HT-29 (cell line): ENCODE measurements at regions not wholly inside any gene's neighbourhood (a gene's known extent, or its start where the extent isn't known, plus 50 kb on each side); places are given as distances from the start of the nearest gene placed in this dataset.
"Not testable (repeated sequence)": the region's sequence is repeated elsewhere in the genome, so short reads cannot be mapped to it uniquely, and the experiment has no call there.

Experiments used
- DNase-seq: peaks from one replicate; pipeline ENCODE4 v3.0.0-alpha.2; 2015; ENCODE audit warnings: low spot score

DNA sequence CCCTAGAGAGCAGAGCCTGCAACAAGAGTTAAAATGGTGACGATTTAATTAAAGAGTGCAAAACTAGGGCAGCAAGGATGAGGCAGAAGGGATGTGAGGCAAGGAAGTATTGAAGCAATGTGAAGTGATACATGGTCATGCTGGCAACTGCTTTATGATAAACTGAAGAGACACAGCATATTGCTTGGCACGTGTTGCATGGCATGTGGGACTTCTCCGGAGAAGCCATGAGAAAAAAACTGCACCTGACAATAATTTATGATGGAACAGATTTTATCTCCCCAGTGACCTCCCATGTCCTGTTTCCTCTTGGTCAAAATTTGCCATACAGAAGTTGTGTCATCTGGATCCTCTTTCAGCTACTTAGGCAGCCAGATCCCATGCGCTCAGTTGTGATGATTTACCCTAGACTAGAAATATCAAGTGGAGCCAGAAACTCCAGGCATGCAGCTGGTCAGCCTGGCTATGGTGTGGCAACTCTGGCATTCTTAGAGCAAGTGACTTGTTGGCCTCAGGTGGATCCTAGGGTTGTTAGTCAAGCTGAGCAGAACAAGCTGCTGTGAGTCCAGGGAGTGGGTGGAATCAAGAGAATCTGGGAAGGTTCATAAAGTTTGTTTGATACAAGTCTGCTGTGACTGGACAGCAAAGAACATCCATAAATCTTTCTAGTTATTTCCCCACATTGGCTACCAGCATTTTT is 611.4 kb upstream of the USP24 start:
- no peak for DNase-seq

DNA sequence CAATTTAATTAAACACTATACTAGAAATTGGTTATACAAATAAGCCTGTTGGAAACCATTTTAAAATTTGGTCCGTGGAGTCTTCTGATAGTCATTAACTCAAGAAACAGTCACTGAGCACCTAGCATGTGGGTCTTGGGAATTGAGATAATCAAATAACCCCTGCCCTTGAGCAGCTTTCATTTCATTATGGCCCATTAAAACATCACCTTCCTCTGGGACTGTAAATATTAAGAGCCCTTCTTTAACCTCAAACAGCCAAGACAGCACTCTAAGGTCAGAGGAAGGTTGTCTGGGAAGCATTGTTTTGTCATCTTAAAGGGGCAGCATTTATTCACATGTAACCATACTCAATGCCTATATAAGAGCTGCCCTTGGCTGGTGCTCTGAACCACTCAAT is 610.3 kb upstream of the USP24 start:
- no peak for DNase-seq

DNA sequence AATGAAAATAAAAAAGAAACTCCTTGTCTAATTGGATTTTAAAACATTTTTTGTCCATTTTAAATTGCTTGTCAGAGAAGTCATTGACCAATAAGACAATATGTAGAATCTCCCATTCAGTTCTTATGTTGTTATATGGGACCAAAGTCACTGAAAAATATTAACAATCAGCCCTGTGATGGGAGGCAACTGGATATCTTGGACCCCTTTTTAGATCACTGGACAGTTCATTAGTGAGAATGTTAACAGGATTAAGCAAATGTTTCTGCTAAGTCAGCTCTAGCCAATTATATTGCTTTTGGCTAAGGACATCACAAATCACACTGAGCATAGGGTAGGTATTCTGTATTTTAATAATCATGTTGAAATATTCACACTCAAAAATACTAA is 609.1 kb upstream of the USP24 start:
- DNase-seq = no peak

DNA sequence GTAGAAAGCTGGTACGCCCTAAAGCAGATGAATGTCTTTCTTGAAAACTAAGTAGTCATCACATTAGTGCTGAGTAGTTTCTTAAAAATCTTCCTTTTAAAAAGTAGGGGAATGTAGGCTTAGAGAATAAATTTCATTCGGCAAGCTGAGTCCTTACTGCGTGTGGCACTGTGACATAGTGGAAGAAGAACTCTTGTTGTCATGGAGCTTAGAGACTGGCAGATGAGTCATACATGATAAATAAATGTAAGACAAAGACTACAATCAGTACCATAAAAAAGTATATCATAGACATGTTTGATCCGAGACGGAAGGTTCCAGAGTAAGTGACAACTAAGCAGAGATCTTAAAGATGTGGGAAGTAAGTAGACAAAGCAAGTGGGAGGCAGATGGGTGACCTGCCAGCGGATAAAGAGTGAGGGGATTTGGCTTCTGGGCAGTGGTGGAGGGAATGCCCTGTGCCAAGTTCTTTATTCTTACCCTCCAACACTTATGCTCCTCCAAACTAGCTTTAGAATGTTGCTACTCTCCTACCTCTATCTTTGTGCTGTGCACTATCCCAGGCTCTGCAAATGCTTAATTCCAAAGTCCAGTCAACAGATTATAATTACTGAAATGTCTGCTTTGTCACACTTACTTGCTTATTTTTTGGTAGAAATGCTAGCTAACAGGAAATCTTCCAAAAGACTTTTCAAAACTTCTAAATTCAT is 608.5 kb upstream of the USP24 start:
- DNase-seq = no peak

DNA sequence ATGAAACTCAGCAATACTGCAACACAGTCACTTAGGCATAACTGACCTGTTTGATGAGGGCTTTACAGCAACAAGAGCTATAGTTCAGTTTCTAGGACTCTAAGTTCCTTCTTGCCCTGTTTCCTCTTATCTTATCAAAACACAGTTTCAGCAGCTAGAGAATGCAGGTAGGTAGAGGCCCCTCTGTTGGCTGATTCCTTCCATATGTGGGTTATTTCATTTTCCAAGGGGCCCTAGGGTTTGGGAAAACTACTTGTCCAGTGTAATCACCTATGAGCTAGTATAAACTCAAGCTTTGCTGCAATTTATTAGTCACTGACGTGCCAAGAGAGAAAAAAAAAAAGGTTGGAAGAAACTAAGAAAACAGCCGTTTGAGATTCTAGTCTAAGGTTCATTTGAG is 607.7 kb upstream of the USP24 start:
- no peak for DNase-seq

DNA sequence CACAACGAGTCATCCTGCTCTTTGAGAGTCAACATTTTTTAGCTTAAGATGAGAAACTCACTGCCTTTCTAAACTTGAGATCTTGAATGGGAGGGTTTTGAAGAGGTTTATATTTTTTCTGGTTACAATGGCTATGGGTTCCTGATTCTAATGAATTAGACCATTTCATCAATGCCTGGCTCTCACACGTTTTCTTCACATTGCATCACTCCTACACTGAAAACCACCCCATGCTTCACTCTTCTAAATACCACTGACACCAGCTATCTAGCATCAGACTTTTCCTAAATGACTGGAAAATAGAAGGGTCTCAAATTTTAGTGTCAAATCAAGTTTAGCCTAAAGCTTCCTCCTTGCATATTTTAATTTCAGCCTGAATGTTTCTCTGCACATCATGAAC is 606.1 kb upstream of the USP24 start:
- no peak for DNase-seq

DNA sequence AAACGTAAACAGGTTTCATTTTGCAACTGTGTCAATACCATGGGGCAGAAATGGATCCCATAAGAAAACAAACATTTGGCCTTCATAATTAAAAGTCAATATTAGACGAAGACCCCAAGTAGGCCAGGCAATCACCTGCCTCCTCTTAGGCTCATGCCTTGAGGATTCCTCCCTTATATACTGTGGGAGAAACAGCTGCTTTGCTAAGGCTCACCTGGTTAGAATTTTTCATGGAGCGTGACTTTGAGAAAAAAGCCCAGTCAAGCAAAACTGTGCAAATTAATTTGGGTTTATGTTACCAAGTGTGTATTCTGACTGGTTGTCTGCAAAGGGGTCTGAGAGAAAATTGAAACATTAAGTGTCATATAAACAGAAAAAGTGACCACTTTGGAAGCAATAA is 605.3 kb upstream of the USP24 start:
- no peak for DNase-seq

DNA sequence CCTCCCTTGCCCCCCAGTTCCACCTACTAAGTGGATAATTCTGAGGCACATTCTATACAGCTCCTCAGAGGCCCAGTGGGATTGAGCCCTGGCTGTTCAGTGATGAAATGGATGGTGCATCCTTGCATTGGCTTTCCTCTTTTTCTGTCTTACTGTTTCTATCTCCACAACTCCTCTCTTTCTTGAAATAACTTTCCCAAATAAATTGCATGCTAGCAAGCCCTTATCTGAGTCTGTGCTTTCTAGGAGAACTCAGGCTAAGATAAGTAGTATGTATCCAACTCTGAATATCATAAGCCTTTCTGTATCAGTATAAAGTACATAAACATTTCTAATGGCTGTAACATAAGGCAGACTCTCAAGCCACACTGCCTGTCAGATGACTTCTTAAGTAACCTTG is 603.8 kb upstream of the USP24 start:
- DNase-seq = no peak

DNA sequence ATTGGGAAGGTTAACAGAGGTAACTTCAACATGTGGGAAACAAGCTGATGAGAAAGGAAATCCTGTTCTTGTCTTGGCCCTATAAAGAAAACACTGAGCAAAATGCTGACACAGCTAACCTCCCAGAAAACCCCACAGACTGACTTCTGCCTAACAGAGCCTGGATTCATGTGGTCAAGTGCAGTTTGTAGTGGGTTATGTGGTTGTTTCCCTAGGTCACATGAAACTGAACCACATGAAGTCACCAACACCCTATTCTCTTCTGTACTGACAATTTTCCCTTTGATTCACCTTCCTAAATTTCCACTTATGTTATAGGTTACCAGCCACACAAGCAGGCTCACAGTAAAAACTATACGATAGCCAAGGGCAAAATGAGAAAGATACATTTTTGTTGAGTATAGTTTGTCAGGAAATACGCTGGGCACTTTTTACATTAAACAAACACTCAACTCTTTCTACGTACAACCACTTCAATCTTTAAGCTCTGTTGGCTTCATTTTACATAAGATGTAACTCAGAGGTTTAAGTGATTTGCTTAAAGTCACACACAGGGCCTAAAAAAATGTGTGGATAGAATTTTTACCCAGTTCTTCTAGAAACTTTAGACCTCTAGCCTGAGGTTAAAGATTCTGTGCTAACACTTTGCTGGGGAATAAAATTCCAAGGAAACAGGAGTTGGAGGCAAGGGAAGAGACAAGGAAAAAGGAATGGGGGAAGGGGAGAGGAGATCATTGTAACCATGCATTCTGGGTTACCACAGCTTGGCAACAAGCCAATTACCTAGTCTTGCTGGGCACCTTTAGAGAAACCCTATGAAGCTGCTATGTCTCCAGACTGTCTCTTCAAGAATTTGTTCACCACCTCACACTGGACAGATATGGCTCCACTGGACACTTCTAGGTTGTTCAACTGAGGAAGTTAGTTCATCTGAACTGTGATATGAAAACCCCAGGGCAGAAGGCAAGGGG is 601.6 kb upstream of the USP24 start:
- no peak for DNase-seq

DNA sequence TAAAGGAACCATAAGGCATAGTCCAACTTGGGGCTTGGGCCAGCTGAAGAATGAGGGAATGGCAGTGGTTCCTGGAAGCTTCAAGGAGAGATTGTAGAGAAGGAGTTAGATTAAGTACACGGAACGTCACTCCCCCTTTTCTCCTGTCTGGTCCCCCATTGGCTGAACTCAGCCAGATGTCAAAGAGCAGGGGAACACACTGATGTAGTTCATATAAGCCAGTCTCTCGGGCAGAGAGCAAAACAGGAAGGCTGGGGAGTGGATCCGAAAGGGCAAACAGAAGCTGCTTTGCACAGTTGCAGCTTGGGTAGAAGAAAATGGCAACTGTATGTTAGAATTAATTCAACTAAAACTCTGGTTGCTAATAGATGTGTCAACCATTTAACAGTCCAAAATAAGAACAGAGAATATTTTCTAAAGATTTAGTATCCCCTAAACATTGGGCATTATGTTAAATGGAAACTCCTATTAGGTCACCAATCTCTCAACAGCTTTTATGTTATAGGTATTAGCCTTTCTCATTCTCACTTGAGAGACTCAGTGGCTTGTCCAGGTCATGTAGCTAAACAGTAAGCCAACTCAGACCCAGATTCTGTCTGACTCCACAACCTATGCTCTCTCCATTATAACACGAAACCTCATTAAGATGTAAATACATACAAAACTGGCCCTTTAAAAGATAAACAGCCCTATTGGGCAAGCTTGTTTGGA is 600.7 kb upstream of the USP24 start:
- no peak for DNase-seq

DNA sequence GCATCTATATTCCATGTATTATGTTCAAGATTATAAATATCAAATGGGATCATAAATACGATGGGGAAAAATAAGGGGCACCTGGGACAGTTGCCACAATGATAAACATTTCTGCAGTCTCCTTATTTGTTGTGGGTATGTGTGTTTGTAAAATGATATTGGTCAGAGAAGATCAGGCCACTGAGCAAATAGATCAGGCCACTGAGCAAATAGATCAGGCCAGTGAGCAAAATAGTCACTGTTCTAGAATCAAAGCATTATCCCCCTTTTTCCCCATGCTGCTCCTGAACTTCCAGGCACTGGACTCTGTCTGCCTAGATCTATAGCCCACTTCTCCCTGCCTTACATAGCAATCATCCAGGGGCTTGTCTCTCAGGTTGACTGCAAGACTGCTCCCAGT is 599.8 kb upstream of the USP24 start:
- DNase-seq = no peak

DNA sequence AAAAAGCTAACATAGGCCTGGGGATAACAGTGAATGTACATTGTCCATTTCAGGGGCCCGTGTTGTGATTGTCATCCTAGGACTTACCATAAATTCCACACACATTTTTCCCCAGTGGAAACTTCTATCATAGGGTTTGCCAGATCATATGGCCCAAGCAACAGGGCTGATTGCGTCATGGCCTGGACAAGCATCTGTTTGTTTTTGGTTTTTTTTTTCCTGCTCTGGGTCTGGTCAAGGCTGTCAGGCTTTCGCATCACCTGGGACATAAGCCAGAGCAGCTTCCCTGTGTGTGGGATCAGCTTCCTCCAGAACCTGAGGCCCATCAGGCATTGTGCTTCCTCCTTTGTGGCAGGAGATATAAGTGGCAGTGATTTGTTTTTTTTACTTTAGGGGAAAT is 598.5 kb upstream of the USP24 start:
- DNase-seq = no peak

DNA sequence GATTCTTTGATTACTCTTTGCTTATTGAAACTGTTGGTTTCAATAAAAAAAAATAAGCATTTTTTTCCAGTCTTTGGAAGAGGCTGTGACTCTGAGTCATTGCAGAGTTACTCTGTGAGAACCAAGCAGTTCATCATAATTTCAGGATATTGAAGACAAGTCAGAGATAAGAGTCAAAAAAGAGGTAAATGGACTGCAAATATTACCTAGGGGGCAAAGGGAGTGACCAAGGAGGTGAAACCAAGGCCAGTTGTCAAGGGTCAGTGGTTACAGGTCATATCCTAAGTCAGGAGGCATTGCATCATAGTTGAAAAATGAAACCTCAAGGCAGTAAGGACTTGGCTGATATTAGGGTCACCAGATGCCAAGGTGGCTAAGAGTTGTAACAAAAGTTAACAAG is 597.1 kb upstream of the USP24 start:
- DNase-seq = no peak

DNA sequence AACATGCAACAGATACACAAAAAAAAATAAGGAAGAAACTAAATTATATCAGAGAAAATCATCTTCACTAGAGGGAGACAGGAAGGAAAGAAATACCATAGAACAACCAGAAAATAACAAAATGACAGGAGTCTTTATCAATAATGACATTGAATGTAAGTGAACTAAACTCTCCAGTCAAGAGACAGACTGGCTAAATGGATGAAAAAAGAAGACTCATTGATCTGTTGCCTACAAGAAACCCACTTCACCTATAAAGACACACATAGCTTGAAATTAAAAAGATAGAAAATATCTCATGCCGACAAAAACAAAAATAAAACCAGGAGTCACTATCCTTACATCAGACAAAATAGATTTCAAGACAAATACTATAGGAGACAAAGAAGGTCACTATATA is 593.1 kb upstream of the USP24 start:
- no peak for DNase-seq

DNA sequence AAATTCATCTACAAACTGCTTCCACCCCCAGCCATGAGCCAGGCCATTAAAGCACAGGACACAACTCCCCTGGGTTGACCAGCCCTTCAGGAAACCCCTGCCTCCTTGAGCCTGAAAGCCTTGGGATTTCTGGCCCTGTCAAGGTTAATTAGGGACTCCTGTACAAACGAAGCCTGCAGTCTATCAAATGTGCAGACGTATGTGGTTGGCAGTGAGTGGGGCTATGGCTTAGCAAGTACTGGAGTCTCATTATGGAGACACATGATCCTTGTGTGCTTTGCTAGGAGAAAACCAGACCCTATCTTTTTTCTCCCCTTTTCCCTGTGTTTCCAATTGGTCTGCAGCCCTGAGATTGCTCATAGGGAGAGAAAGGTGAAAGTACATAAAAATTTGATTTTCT is 588.3 kb upstream of the USP24 start:
- DNase-seq = no peak

DNA sequence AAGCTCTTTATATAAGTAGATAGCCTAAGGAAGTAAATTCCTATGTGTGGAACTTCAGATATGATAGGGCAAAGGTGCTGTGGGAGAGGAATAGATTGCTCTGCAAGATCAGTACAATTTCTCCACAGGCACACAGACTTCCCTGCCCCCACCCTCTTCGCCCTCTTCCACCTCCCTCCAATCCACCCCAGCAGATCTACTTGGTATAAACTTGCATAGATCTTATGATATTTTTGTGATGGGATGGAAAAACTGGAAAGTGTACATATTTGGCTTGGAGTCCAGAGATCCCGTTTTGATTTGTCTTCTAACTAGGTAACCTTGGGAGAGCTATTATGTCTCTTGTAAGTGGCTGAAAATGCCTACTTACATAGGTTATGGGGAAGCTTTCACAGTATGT is 586.3 kb upstream of the USP24 start:
- no peak for DNase-seq

DNA sequence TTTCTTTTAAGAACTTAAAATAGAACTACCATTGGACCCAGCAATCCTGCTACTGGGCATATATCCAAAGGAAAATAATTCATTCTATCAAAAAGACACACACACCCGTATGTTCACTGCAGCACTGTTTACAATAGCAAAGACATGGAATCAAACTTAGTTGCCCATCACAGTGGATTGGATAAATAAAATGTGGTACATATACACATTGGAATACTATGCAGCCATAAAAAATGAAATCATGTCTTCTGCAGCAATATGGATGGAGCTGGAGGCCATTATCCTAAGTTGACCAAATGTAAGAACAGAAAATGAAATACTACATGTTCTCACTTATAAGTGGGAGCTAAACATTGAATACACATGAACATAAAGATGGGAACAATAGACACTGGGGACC is 585.3 kb upstream of the USP24 start:
- no peak for DNase-seq

DNA sequence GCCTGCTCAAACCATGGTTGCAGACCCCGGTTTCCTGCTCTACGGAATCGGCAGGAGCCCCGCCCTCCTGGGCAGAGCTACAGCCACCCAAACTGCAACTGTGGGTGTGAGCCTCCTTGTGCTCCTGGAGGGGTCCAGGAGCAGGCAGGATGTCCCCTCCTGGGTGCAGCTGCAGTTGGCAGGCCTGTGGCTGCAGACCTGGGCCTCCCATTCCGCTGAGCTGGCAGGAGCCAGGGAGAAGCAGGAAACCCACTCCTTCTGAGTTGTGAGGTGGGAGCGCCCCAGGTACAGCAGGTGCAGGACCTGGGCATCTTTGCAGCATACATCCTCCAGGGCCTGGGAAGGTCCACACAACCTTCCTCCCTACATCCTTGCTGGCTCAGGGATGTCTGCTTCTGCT is 578.7 kb upstream of the USP24 start:
- DNase-seq = no peak

DNA sequence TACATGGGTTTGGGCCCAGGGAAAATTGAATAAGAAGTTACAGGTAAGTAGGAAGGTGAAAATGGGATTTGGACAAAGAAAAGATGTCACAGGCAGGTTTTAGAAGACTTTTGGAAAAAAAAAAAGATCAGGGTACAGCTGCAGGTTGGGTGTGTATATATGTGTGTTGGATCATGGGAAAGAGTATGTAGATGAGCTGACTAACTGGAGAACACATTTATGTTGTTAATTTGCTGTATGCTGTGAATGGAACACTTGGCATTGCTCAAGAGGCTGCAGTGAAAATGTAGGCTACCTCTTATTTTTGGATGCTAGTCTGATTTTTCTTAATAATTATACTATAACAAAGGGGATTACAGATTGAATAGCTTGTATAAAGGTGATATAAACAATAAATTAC is 577.7 kb upstream of the USP24 start:
- no peak for DNase-seq

DNA sequence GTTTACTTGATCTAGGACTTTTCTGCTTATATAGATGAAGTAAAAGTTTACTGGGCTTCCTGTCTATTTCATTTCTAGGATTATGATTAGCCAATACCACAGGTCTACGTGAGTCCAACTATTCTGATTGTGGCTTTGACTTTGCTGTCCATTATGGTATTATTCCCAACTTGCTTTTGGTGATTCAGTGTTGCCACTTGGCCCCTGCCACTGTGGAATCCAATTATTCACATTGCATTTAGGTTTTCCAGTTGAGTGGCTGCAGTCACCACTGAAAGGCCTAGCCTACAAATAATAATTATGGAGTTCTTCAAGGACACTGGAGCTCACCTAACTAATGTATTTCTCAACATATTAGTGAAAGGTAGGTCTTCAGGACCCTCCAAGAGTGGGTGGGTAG is 574.3 kb upstream of the USP24 start:
- no peak for DNase-seq

DNA sequence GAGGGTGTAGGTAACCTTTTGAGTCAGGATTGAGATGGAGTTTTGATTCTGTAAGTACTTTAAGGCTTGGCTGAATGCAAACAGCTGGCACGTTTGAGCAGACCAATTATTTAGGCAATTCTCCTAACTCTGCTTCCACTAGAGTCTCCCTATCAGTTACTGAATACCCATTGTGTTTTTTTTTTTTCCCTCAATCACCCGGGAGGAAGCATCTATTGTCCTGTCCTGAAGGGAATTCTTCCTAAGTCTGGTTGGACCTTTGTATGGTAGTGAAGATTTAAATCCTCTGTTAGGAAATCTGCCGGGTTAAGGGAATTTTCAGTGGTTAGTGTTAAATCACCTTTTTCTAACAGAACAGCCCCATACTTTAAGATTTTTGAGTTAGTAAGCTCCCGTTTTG is 571.2 kb upstream of the USP24 start:
- no peak for DNase-seq

DNA sequence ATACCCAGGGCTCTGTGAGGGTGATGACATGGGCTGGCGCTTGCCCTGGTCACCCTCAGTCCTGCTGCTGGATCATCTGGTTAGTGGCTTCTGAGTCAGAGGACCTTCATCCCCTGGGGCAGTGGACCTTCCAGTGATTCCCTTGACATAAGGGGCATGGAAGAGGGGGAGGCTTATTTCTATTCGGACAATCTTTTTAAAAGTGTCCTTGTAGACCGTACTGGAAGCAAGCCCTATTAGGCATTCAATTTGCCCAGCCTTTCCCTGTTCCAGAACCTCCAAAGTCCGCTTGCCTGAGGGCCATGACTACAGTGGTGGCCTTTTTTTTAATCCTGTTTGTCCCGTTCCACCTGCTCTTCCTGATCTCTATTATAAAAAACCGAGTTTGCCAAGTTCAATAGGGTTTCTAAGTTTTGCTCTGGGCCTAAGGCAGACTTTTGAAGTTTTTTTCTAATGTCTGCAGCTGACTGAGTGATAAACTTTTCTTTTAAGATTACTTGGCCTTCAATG is 569.8 kb upstream of the USP24 start:
- DNase-seq = not testable (repeated sequence)
